HepG2 (cell line): ENCODE measurements at regions not wholly inside any gene's neighbourhood (a gene's known extent, or its start where the extent isn't known, plus 50 kb on each side); places are given as distances from the start of the nearest gene placed in this dataset.
A peak's percentile ranks its signal among the peaks of the same experiment; 100 is the strongest.

Experiments used
- ATAC-seq: fragments of 200-7000 bp; cut with Tn5 transposase; 3 replicates; pipeline ENCODE4 v1.9.1; 2020; ENCODE audit warnings: mild to moderate bottlenecking, moderate library complexity
- BruUV-seq: library from RNA; stranded (reverse); fragments of 400-500 nt; replicated peaks from 2 replicates; lab custom pipeline; 2021; lab: Mats Ljungman, UMichigan
- CTCF ChIA-PET: fragments of 300-600 bp; formaldehyde crosslinking; extraction: SDS; loops from one replicate; lab custom pipeline; 2021; ENCODE audit warnings: low total read pairs, inconsistent platforms, low intra/inter-chr PET ratio; lab: Yijun Ruan, JAX
- POLR2A ChIA-PET: fragments of 350-600 bp; sonication (Branson Sonifier 250); formaldehyde crosslinking; loops from one replicate; lab custom pipeline; 2020; ENCODE audit warnings: antibody characterized with exemption, inconsistent platforms; lab: Yijun Ruan, JAX
- DNase-seq: peaks from one replicate; pipeline ENCODE4 v3.0.0-alpha.2; 2015; ENCODE audit warnings: low spot score
- FAIRE-seq: peaks from 3 replicates; lab custom pipeline; 2011; peaks lifted over from hg19 to GRCh38; lab: Jason Lieb, UNC
- H2AFZ ChIP-seq: one replicate; pipeline ENCODE4 v1.6.1; 2011; ENCODE audit warnings: low read length, inconsistent platforms
- H3K27ac ChIP-seq: fragments of 300-600 bp; 3 replicates; pipeline ENCODE4 v1.8.0; 2011; ENCODE audit warnings: mixed run types, mild to moderate bottlenecking, mixed read lengths, low read length, inconsistent platforms; ENCODE audit not compliant: insufficient read depth; ENCODE audit errors: extremely low read length
- H3K27me3 ChIP-seq, 2 experiments: fragments of 200-600 bp in 1 of 2; 2 replicates in 1 of 2; 3 replicates in 1 of 2; pipeline versions ENCODE4 v1.6.0 to v1.8.0; 2011; ENCODE audit warnings: low read length in 2 of 2, mild to moderate bottlenecking in 2 of 2, moderate library complexity in 2 of 2, inconsistent platforms in 1 of 2; ENCODE audit not compliant: insufficient read depth in 2 of 2, control insufficient read depth in 1 of 2
- H3K36me3 ChIP-seq, 2 experiments: fragments of 200-600 bp in 1 of 2; replicated peaks in 1 of 2; 2 replicates in 1 of 2; 3 replicates in 1 of 2; pipeline versions ENCODE4 v1.5.1 to v1.8.0; 2011; ENCODE audit warnings: low read length in 2 of 2, inconsistent platforms in 1 of 2; ENCODE audit not compliant: insufficient read depth in 2 of 2, control insufficient read depth in 1 of 2
- H3K4me1 ChIP-seq: 2 replicates; pipeline ENCODE4 v1.5.1; 2012; ENCODE audit warnings: low read length, inconsistent platforms; ENCODE audit not compliant: insufficient read depth
- H3K4me2 ChIP-seq: 2 replicates; pipeline ENCODE4 v1.6.0; 2011; ENCODE audit warnings: low read depth, low read length, inconsistent platforms
- H3K4me3 ChIP-seq, 3 experiments: fragments of 200-600 bp in 1 of 3; sonication (generic), shearing (Covaris generic) in 1 of 3; replicated peaks in 1 of 3; 2 replicates each; pipeline ENCODE4 v1.5.1; 2011 to 2016; ENCODE audit warnings: low read length in 3 of 3, inconsistent platforms in 2 of 3, low read depth in 2 of 3, mild to moderate bottlenecking in 2 of 3, control low read depth in 1 of 3, mixed read lengths in 1 of 3; ENCODE audit not compliant: insufficient read depth in 1 of 3
- H3K79me2 ChIP-seq: one replicate; pipeline ENCODE4 v1.6.1; 2011; ENCODE audit warnings: low read length, inconsistent platforms; ENCODE audit not compliant: insufficient read depth
- H3K9ac ChIP-seq: 2 replicates; pipeline ENCODE4 v1.6.0; 2011; ENCODE audit warnings: mild to moderate bottlenecking, low read depth, low read length, inconsistent platforms; ENCODE audit not compliant: insufficient read depth
- H3K9me3 ChIP-seq: 2 replicates; pipeline ENCODE4 v1.5.1; 2012; ENCODE audit warnings: mild to moderate bottlenecking, low read length
- H4K20me1 ChIP-seq: 2 replicates; pipeline ENCODE4 v1.6.0; 2011; ENCODE audit warnings: inconsistent platforms, mild to moderate bottlenecking, low read length, moderate library complexity; ENCODE audit not compliant: insufficient read depth
- NFRKB ChIP-seq: fragments of 450-650 bp; IDR thresholded peaks from 2 replicates; pipeline ENCODE4 v1.6.1; 2017
- RFXANK ChIP-seq: IDR thresholded peaks from 2 replicates; pipeline ENCODE4 v1.6.1; 2016
- STAG1 ChIP-seq: sonication (generic); formaldehyde crosslinking; IDR thresholded peaks from 2 replicates; pipeline ENCODE4 v1.4.0; 2020; ENCODE audit warnings: missing genetic modification reagents
- ZBTB38 ChIP-seq: sonication (generic); formaldehyde crosslinking; IDR thresholded peaks from 2 replicates; pipeline ENCODE4 v1.5.1; 2020; ENCODE audit warnings: mild to moderate bottlenecking, missing genetic modification reagents
- ZMYM2 ChIP-seq: sonication (generic); formaldehyde crosslinking; IDR thresholded peaks from 2 replicates; pipeline ENCODE4 v1.8.0; 2022; ENCODE audit warnings: mild to moderate bottlenecking, missing genetic modification reagents
- WGBS: methylation state at CpG from one replicate; pipeline ENCODE4 v1.1.6; 2017; ENCODE audit warnings: low lambda C conversion rate; 5-methylcytosine and 5-hydroxymethylcytosine counted together
- in situ Hi-C: cut with HindIII; loops from 2 replicates; pipeline ENCODE4 v1.10.0; 2017; ENCODE audit warnings: low pct_unique_long_range_greater_than_20kb; ENCODE audit not compliant: extremely low pct_ligation_motif_present
- intact Hi-C: fragments of 100-400 bp; cut with micrococcal nuclease; formaldehyde crosslinking; loops from one replicate; pipeline ENCODE4 v1.10.0; 2022; ENCODE audit not compliant: unreplicated experiment
- TF ChIP-seq, protein P1 (sequence below): sonication (generic); formaldehyde crosslinking; IDR thresholded peaks from 2 replicates; pipeline ENCODE4 v1.5.0; 2020; ENCODE audit warnings: mild to moderate bottlenecking, missing genetic modification reagents, moderate library complexity
- TF ChIP-seq, protein P2 (sequence below): sonication (generic); formaldehyde crosslinking; IDR thresholded peaks from 2 replicates; pipeline ENCODE4 v1.4.0; 2020; ENCODE audit warnings: missing genetic modification reagents; ENCODE audit errors: not compliant biosample characterization

DNA sequence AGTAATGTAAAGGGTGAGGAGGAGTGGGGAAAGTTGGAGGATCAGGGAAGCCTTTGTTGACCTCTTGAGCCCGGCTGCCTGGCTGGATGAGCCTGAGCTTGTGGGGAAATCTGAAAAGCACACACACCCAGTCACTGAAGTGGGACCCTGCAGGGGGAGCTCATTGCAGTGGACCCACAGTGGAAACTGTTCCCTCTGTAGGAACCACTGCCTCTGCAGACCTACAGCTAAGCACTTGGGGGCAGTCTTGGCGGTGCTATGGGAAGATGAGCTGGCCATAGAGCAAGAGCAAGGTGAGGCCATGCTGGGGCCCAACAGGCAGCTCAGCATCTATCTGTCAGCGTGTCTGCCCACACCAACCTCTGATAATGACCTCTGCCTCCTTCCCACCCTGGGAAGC, 294.8 kb downstream of the TSHZ3 start:
- Histone ChIP-seq H3K27ac (no peak overlapping the region), H3K79me2 (no peaks in the 10 kb centered on the region), H3K4me1 (no peaks in the 10 kb centered on the region), H3K9ac (no peak overlapping the region), H3K4me2 (no peak overlapping the region), H3K4me3 (no peak overlapping the region), H4K20me1 (no peaks in the 10 kb centered on the region), H3K9me3 (peaks cover 85% of the 10 kb centered on the region), H3K36me3 (no peaks in the 10 kb centered on the region), H2AFZ (no peak overlapping the region), H3K27me3 (no peaks in the 10 kb centered on the region)
- DNase-seq: no peak
- TF ChIP-seq, protein P1, sequence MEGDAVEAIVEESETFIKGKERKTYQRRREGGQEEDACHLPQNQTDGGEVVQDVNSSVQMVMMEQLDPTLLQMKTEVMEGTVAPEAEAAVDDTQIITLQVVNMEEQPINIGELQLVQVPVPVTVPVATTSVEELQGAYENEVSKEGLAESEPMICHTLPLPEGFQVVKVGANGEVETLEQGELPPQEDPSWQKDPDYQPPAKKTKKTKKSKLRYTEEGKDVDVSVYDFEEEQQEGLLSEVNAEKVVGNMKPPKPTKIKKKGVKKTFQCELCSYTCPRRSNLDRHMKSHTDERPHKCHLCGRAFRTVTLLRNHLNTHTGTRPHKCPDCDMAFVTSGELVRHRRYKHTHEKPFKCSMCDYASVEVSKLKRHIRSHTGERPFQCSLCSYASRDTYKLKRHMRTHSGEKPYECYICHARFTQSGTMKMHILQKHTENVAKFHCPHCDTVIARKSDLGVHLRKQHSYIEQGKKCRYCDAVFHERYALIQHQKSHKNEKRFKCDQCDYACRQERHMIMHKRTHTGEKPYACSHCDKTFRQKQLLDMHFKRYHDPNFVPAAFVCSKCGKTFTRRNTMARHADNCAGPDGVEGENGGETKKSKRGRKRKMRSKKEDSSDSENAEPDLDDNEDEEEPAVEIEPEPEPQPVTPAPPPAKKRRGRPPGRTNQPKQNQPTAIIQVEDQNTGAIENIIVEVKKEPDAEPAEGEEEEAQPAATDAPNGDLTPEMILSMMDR (CRISPR knock-in tag): peak; percentile 29; the same call in 1 of the 2 replicates
- TF ChIP-seq STAG1 (CRISPR knock-in tag): peak; percentile 21; the same call in 1 of the 2 replicates
- TF ChIP-seq, protein P2, sequence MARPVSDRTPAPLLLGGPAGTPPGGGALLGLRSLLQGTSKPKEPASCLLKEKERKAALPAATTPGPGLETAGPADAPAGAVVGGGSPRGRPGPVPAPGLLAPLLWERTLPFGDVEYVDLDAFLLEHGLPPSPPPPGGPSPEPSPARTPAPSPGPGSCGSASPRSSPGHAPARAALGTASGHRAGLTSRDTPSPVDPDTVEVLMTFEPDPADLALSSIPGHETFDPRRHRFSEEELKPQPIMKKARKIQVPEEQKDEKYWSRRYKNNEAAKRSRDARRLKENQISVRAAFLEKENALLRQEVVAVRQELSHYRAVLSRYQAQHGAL: no peak
- ChIA-PET CTCF (no interaction called here), POLR2A (no interaction called here)
- WGBS: 6% methylated on average over 2 of the region's 3 CpGs
- intact Hi-C loops: no loop called here
- BruUV-seq: no TSS peak
- FAIRE-seq: no peak
- in situ Hi-C loops: no loop called here
- peak; percentile 44 for ATAC-seq

DNA sequence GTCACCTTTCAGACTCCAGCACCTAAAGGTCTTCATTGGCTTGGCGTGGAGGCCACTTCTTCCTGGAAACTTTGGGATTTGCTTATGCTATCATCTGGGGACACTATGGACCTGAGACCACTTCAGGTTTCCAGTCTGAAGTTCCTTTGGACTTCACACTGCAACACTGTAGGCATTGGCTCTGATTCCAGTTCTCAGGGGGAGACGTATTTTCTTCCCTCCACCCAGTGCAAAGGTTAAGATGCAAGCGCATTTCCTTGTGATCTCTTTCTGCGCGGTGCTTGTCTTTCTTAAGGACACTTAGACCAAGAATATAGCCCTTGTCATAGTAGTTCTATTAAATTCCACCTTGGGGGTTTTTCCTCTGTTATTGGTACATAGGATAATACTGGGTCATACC, 299.8 kb downstream of the TSHZ3 start:
- Histone ChIP-seq H4K20me1 (no peaks in the 10 kb centered on the region), H3K79me2 (no peaks in the 10 kb centered on the region), H3K4me3 (no peak overlapping the region), H3K4me1 (no peaks in the 10 kb centered on the region), H3K9me3 (peaks cover 84% of the 10 kb centered on the region), H3K27ac (no peak overlapping the region), H3K36me3 (no peaks in the 10 kb centered on the region), H3K27me3 (no peaks in the 10 kb centered on the region), H3K9ac (no peak overlapping the region), H3K4me2 (no peak overlapping the region), H2AFZ (no peak overlapping the region)
- DNase-seq: no peak
- in situ Hi-C loops: no loop called here
- ChIA-PET CTCF (no interaction called here), POLR2A (no interaction called here)
- WGBS: 28% methylated on average over 5 of the region's 5 CpGs
- intact Hi-C loops: no loop called here
- ATAC-seq: no peak
- TF ChIP-seq ZMYM2 (CRISPR knock-in tag) (no peak), NFRKB (no peak), RFXANK (no peak), ZBTB38 (CRISPR knock-in tag) (no peak)
- no peak for FAIRE-seq
- BruUV-seq: no TSS peak
